ENCODE measurements at regions not wholly inside any gene's neighbourhood (a gene's known extent, or its start where the extent isn't known, plus 50 kb on each side); places are given as distances from the start of the nearest gene placed in this dataset.

DNA sequence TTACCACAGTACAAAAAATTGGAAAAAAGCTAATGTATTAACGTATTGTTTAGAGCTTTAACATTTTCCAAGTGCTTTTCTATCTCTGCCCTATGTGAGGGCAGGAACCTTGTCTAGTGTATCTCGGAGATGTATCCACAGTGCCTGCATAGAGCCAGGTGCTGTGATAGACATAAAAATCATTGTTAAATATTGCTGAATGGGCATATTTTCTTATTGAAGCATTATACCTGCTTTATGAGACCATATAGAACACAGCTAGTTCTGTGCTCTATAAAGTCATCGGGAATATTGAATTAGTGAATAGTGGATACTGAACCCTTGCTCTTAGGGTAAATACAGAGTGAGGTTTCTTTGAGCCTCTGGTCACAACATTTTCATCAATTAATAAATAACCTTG lies 163.0 kb downstream of the RNF144B start:
- no peaks in the 10 kb centered on the region for H3K4me1 ChIP-seq
- H3K9me3 ChIP-seq (ENCODE audit: control insufficient read depth, low read length): no peaks in the 10 kb centered on the region
- no peak overlapping the region for H3K4me2 ChIP-seq (ENCODE audit: low read length)
- no peaks in the 10 kb centered on the region for H3K79me2 ChIP-seq
- no peaks in the 10 kb centered on the region for H3K36me3 ChIP-seq (ENCODE audit: control insufficient read depth, insufficient read depth, low read length)
- no peak overlapping the region for H3K27ac ChIP-seq
- no peak overlapping the region for H3K9ac ChIP-seq
- no peaks in the 10 kb centered on the region for H3K27me3 ChIP-seq (ENCODE audit: control insufficient read depth, insufficient read depth, low read length)
- H2AFZ ChIP-seq: no peak overlapping the region
- TF ChIP-seq, protein P1, sequence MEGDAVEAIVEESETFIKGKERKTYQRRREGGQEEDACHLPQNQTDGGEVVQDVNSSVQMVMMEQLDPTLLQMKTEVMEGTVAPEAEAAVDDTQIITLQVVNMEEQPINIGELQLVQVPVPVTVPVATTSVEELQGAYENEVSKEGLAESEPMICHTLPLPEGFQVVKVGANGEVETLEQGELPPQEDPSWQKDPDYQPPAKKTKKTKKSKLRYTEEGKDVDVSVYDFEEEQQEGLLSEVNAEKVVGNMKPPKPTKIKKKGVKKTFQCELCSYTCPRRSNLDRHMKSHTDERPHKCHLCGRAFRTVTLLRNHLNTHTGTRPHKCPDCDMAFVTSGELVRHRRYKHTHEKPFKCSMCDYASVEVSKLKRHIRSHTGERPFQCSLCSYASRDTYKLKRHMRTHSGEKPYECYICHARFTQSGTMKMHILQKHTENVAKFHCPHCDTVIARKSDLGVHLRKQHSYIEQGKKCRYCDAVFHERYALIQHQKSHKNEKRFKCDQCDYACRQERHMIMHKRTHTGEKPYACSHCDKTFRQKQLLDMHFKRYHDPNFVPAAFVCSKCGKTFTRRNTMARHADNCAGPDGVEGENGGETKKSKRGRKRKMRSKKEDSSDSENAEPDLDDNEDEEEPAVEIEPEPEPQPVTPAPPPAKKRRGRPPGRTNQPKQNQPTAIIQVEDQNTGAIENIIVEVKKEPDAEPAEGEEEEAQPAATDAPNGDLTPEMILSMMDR (IDR thresholded peaks at IDR 0.05): no peak
- H3K4me3 ChIP-seq (ENCODE audit: low read depth, low read length): no peak overlapping the region

- Histone ChIP-seq H3K4me3 (ENCODE audit: low read depth, low read length) (no peak overlapping the region), H2AFZ (no peak overlapping the region), H3K4me2 (ENCODE audit: low read length) (no peak overlapping the region), H3K9ac (no peak overlapping the region), H3K79me2 (no peaks in the 10 kb centered on the region), H3K27ac (no peak overlapping the region), H3K36me3 (ENCODE audit: control insufficient read depth, insufficient read depth, low read length) (no peaks in the 10 kb centered on the region), H3K4me1 (no peaks in the 10 kb centered on the region), H3K27me3 (ENCODE audit: control insufficient read depth, insufficient read depth, low read length) (no peaks in the 10 kb centered on the region), H3K9me3 (ENCODE audit: control insufficient read depth, low read length) (no peaks in the 10 kb centered on the region)
- TF ChIP-seq, protein P1 (IDR thresholded peaks at IDR 0.05): no peak
Observed at GRCh38 chr6:18551228-18551627, 164.1 kb downstream of the RNF144B start.

- H3K79me2 ChIP-seq: no peaks in the 10 kb centered on the region
- TF ChIP-seq, protein P1 (IDR thresholded peaks at IDR 0.05): no peak
- no peak overlapping the region for H2AFZ ChIP-seq
- no peaks in the 10 kb centered on the region for H3K9me3 ChIP-seq (ENCODE audit: control insufficient read depth, low read length)
- no peaks in the 10 kb centered on the region for H3K36me3 ChIP-seq (ENCODE audit: control insufficient read depth, insufficient read depth, low read length)
- no peak overlapping the region for H3K4me2 ChIP-seq (ENCODE audit: low read length)
- no peak overlapping the region for H3K27ac ChIP-seq
- no peaks in the 10 kb centered on the region for H3K4me1 ChIP-seq
- no peaks in the 10 kb centered on the region for H3K27me3 ChIP-seq (ENCODE audit: control insufficient read depth, insufficient read depth, low read length)
- H3K9ac ChIP-seq: no peak overlapping the region
- H3K4me3 ChIP-seq (ENCODE audit: low read depth, low read length): no peak overlapping the region
Observed at GRCh38 chr6:18555750-18556149, 168.6 kb downstream of the RNF144B start.

- Histone ChIP-seq H3K4me3 (ENCODE audit: low read depth, low read length) (no peak overlapping the region), H3K27me3 (ENCODE audit: control insufficient read depth, insufficient read depth, low read length) (no peaks in the 10 kb centered on the region), H3K4me2 (ENCODE audit: low read length) (no peak overlapping the region), H3K9ac (no peak overlapping the region), H2AFZ (no peak overlapping the region), H3K79me2 (no peaks in the 10 kb centered on the region), H3K36me3 (ENCODE audit: control insufficient read depth, insufficient read depth, low read length) (no peaks in the 10 kb centered on the region), H3K4me1 (no peaks in the 10 kb centered on the region), H3K9me3 (ENCODE audit: control insufficient read depth, low read length) (no peaks in the 10 kb centered on the region), H3K27ac (no peak overlapping the region)
- TF ChIP-seq, protein P1 (IDR thresholded peaks at IDR 0.05): no peak
Observed at GRCh38 chr6:18561037-18561750, 174.0 kb downstream of the RNF144B start.

DNA sequence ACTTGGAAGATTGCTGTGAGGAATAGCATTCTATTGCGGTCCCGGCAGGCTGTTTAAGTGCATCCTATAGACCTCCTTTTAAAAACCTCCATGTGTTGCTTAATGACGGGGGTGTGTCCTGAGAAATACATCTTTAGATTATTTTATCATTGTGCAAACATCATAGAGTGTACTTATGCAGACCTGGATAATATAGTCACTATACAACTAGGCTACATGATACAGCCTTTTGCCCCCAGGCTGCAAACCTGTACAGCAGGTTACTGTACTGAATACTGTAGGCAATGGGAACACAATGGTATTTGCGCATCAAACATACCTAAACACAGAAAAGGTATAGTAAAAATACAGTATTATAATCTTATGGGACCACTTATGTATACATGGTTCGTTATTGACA lies 175.6 kb downstream of the RNF144B start:
- H3K9me3 ChIP-seq (ENCODE audit: control insufficient read depth, low read length): no peaks in the 10 kb centered on the region
- H2AFZ ChIP-seq: no peak overlapping the region
- H3K4me3 ChIP-seq (ENCODE audit: low read depth, low read length): no peak overlapping the region
- no peaks in the 10 kb centered on the region for H3K4me1 ChIP-seq
- H3K36me3 ChIP-seq (ENCODE audit: control insufficient read depth, insufficient read depth, low read length): no peaks in the 10 kb centered on the region
- no peak overlapping the region for H3K4me2 ChIP-seq (ENCODE audit: low read length)
- no peaks in the 10 kb centered on the region for H3K79me2 ChIP-seq
- no peak overlapping the region for H3K9ac ChIP-seq
- H3K27ac ChIP-seq: no peak overlapping the region
- TF ChIP-seq, protein P1 (IDR thresholded peaks at IDR 0.05): no peak
- H3K27me3 ChIP-seq (ENCODE audit: control insufficient read depth, insufficient read depth, low read length): no peaks in the 10 kb centered on the region

Measured in parathyroid adenoma (tissue), 2 donors.